Heart left ventricle (tissue), 16 donors: ENCODE measurements at regions not wholly inside any gene's neighbourhood (a gene's known extent, or its start where the extent isn't known, plus 50 kb on each side); places are given as distances from the start of the nearest gene placed in this dataset.

Experiments
- ATAC-seq, 4 donors: fragments of 200-7000 bp; cut with Tn5 transposase; one replicate each; pipeline ENCODE4 v1.9.1; 2020 to 2022; ENCODE audit warnings: moderate library complexity in 4 of 4, mild to moderate bottlenecking in 3 of 4, moderate number of reproducible peaks in 1 of 4
- DNase-seq, 5 donors: peaks; one replicate each; pipeline ENCODE4 v3.0.0-alpha.2; 2020
- H3K27ac ChIP-seq, 12 donors: fragments of 200-600 bp; sonication (generic) in 4 of 12; one replicate each; pipeline versions ENCODE4 v1.5.0 to v1.8.0; 2016 to 2022; ENCODE audit warnings: mild to moderate bottlenecking in 2 of 12
- H3K27me3 ChIP-seq, 9 donors: fragments of 200-600 bp; sonication (generic) in 2 of 9; one replicate each; pipeline versions ENCODE4 v1.5.1 to v1.8.0; 2016 to 2022; ENCODE audit warnings: mild to moderate bottlenecking in 3 of 9
- H3K36me3 ChIP-seq, 9 donors: fragments of 200-600 bp; sonication (generic) in 2 of 9; one replicate each; pipeline versions ENCODE4 v1.5.0 to v1.8.0; 2018 to 2022; ENCODE audit warnings: mild to moderate bottlenecking in 2 of 9
- H3K4me1 ChIP-seq, 12 donors: fragments of 200-600 bp; sonication (generic) in 4 of 12; one replicate each; pipeline versions ENCODE4 v1.5.0 to v1.8.0; 2016 to 2022; ENCODE audit warnings: mild to moderate bottlenecking in 3 of 12
- H3K4me3 ChIP-seq, 12 donors: fragments of 200-600 bp; sonication (generic) in 4 of 12; one replicate each; pipeline versions ENCODE4 v1.5.0 to v1.8.0; 2017 to 2022; ENCODE audit warnings: mild to moderate bottlenecking in 9 of 12, moderate library complexity in 4 of 12
- H3K9me3 ChIP-seq, 12 donors: fragments of 200-600 bp; sonication (generic) in 4 of 12; one replicate each; pipeline versions ENCODE4 v1.5.0 to v1.8.0; 2016 to 2022; ENCODE audit warnings: mild to moderate bottlenecking in 1 of 12
- CTCF ChIP-seq, 12 donors: fragments of 200-600 bp; sonication (generic) in 4 of 12; IDR thresholded peaks; one replicate each; pipeline versions ENCODE4 v1.5.0 to v1.8.0; 2018 to 2022; ENCODE audit warnings: antibody characterized with exemption in 12 of 12, mild to moderate bottlenecking in 5 of 12
- POLR2A ChIP-seq, 2 donors: fragments of 450-650 bp; IDR thresholded peaks; one replicate each; pipeline ENCODE4 v1.6.1; 2017; ENCODE audit warnings: antibody characterized with exemption in 2 of 2, mild to moderate bottlenecking in 2 of 2, moderate library complexity in 2 of 2
- WGBS, 4 donors: extraction: QIAGEN DNeasy Blood & Tissue Kit in 2 of 4; methylation state at CpG; one replicate each; pipeline versions ENCODE4 v1.1.5 to v1.1.7; 2013 to 2018; 5-methylcytosine and 5-hydroxymethylcytosine counted together
- intact Hi-C, 10 donors: fragments of 100-400 bp; cut with DNase I; formaldehyde crosslinking; loops; one replicate each; pipeline versions ENCODE4 v1.11.1 to v1.14.2; 2022
- donor health status: ischemic (EF 13 %, LVEDD 7.1; RV severe dilation, severe dysfunction).
- donor health status: healthy with polysubstance abuse.
- donor health status: DM: no; HTN: yes; CAD: no.
- donor health status: DM: no; HTN: no; CAD: no.
- donor health status: ischemic (EF 25% LVEDD 6.9; RV normal size, moderate dysfunction).
- donor health status: ischemic (EF 25% LVEDD 5.7; RV mildly dilated, moderate dysfunction).
- donor health status: healthy.
- donor health status: DM: yes; HTN: yes; CAD: no.
- donor health status: ischemic (EF 35%, LVEDD 5.7; RV mildly dilated, moderate dysfunction).
- donor health status: nonischemic (EF 11% LVEDD 7.7; RV severe dilation, severe dysfunction).
- donor health status: DM: yes; HTN: yes; CAD: no.
- donor health status: PGD.
- donor health status: ischemic (EF 29% LVEDD 5.4; RV normal size, mild dysfunction).
- donor health status: nonischemic (EF 23%, LVEDD 6.1; RV moderate dilation, normal function).

GRCh38 chr5:158154226-158155005 lies 295.5 kb upstream of the CLINT1 start:
- H3K36me3 ChIP-seq = no peaks in the 10 kb centered on the region
- no peaks in the 10 kb centered on the region for H3K9me3 ChIP-seq
- no peak overlapping the region for H3K4me3 ChIP-seq
- no peaks in the 10 kb centered on the region for H3K27me3 ChIP-seq
- TF ChIP-seq CTCF (IDR thresholded peaks at IDR 0.05) = no peak
- TF ChIP-seq POLR2A (IDR thresholded peaks at IDR 0.05) = no peak
- no peak overlapping the region for H3K27ac ChIP-seq
- 73 to 81% (median 80%) methylated on average over 3 of the region's 3 CpGs for WGBS, 4 donors
- peak; percentile 64 to 95 (median 88) for ATAC-seq
- peaks cover 0 to 10% (median 0%) of the 10 kb centered on the region in 12 donors for H3K4me1 ChIP-seq
- peak in 4 of 5 donors; percentile 30 to 38 (median 34) for DNase-seq
- intact Hi-C loops = no loop called here

- peaks cover 0 to 10% (median 0%) of the 10 kb centered on the region in 12 donors for H3K4me1 ChIP-seq
- no peak overlapping the region for H3K27ac ChIP-seq
- H3K36me3 ChIP-seq = no peaks in the 10 kb centered on the region
- DNase-seq (no peak), ATAC-seq (no peak)
- H3K9me3 ChIP-seq = no peaks in the 10 kb centered on the region
- TF ChIP-seq CTCF (IDR thresholded peaks at IDR 0.05) (no peak), POLR2A (IDR thresholded peaks at IDR 0.05) (no peak)
- H3K4me3 ChIP-seq = no peak overlapping the region
- 62 to 87% (median 74%) methylated on average over 3 of the region's 3 CpGs for WGBS, 4 donors
- intact Hi-C loops = no loop called here
- H3K27me3 ChIP-seq = no peaks in the 10 kb centered on the region
These were observed 294.6 kb upstream of the CLINT1 start for GRCh38 chr5:158153508-158153907.

GRCh38 chr5:158152136-158152535 lies 293.2 kb upstream of the CLINT1 start:
- intact Hi-C loops = no loop called here
- Histone ChIP-seq H3K27ac (no peak overlapping the region), H3K27me3 (no peaks in the 10 kb centered on the region), H3K4me3 (no peak overlapping the region), H3K36me3 (no peaks in the 10 kb centered on the region), H3K4me1 (peaks cover 0 to 10% (median 0%) of the 10 kb centered on the region in 12 donors), H3K9me3 (no peaks in the 10 kb centered on the region)
- WGBS, 4 donors = 87 to 94% (median 92%) methylated on average over 3 of the region's 3 CpGs
- DNase-seq = no peak
- no peak for ATAC-seq
- TF ChIP-seq POLR2A (IDR thresholded peaks at IDR 0.05) (no peak), CTCF (IDR thresholded peaks at IDR 0.05) (no peak)

- intact Hi-C loops = no loop called here
- no peak overlapping the region for H3K4me3 ChIP-seq
- DNase-seq (no peak), ATAC-seq (no peak)
- TF ChIP-seq CTCF (IDR thresholded peaks at IDR 0.05) (no peak), POLR2A (IDR thresholded peaks at IDR 0.05) (no peak)
- no peaks in the 10 kb centered on the region for H3K9me3 ChIP-seq
- peaks cover 0 to 8% (median 0%) of the 10 kb centered on the region in 12 donors for H3K4me1 ChIP-seq
- H3K27ac ChIP-seq = no peak overlapping the region
- 80 to 94% (median 89%) methylated on average over 1 of the region's 1 CpG for WGBS, 4 donors
- no peaks in the 10 kb centered on the region for H3K27me3 ChIP-seq
- H3K36me3 ChIP-seq = no peaks in the 10 kb centered on the region
These were observed 288.3 kb upstream of the CLINT1 start for GRCh38 chr5:158147227-158147626.
